ENCODE measurements at regions not wholly inside any gene's neighbourhood (a gene's known extent, or its start where the extent isn't known, plus 50 kb on each side); places are given as distances from the start of the nearest gene placed in this dataset.
"Not testable (repeated sequence)": the region's sequence is repeated elsewhere in the genome, so short reads cannot be mapped to it uniquely, and the experiment has no call there.

DNA sequence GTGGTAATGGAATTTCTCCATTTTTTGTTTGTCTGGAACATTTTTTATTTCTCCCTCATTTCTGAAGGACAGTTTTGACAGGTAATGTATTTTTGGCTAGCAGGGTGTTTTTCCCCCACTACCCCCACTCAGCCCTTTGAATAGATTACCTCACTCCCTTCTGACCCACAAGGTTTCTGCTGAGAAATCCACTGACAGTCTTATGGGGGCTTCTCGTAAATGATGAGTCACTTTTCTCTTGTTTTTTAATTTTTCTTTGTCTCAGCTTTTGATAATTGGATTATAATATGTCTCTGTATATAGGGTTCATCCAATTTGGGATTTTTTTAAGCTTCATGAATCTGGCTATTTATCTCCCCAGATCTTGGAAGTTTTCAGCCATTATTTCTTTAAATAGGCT is 74.7 kb upstream of the CCDC71L start:
- no peak overlapping the region for H3K4me3 ChIP-seq
- WGBS, 10 experiments = 27 to 100% (median 93%) methylated on average over 1 of the region's 1 CpG; no CpG with 5 or more reads in 2 of the 10 experiments
- no peak for ATAC-seq (replicated peaks in 6 of 8)
- H3K27ac ChIP-seq = no peak overlapping the region
- no peaks in the 10 kb centered on the region for H3K4me1 ChIP-seq (replicated peaks in 1 of 2)
- in situ Hi-C loops (cut with MboI; ENCODE audit: low pct_unique_long_range_greater_than_20kb in 2 of 9, low sequenced_read_pairs in 9 of 9, unreplicated experiment in 9 of 9) = loop anchor here in 1 of 9 experiments (10.0 to 25.0 kb wide), 2 partner anchors 71 to 548 kb away; partner anchors contain the start of gene CCDC71L

DNA sequence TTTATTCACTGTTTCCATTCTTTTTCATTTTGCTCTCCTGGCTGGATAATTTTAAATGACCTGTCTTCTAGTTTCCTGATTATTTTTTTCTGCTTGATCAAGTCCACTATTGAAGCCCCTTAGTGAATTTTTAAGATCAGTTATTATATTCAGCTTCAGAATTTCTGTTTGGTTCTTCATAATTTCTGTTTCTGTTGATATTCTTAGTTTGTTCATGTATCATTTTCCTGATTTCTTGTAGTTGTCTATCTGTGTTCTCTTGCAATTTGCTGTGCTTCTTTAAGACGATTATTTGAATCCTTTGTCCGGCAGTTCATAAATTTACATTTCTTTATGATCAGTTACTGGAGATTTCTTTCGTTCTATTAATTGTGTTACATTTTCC is 75.2 kb upstream of the CCDC71L start:
- no peak for ATAC-seq (replicated peaks in 6 of 8)
- no peak overlapping the region for H3K4me3 ChIP-seq
- H3K4me1 ChIP-seq (replicated peaks in 1 of 2) = no peaks in the 10 kb centered on the region
- in situ Hi-C loops (cut with MboI; ENCODE audit: low pct_unique_long_range_greater_than_20kb in 2 of 9, low sequenced_read_pairs in 9 of 9, unreplicated experiment in 9 of 9) = loop anchor here in 1 of 9 experiments (10.0 to 25.0 kb wide), 2 partner anchors 71 to 549 kb away; partner anchors contain the start of gene CCDC71L
- 48 to 97% (median 89%) methylated on average over 2 to 3 of the region's 3 CpGs; no CpG with 5 or more reads in 1 of the 10 experiments for WGBS, 10 experiments
- no peak overlapping the region for H3K27ac ChIP-seq

DNA sequence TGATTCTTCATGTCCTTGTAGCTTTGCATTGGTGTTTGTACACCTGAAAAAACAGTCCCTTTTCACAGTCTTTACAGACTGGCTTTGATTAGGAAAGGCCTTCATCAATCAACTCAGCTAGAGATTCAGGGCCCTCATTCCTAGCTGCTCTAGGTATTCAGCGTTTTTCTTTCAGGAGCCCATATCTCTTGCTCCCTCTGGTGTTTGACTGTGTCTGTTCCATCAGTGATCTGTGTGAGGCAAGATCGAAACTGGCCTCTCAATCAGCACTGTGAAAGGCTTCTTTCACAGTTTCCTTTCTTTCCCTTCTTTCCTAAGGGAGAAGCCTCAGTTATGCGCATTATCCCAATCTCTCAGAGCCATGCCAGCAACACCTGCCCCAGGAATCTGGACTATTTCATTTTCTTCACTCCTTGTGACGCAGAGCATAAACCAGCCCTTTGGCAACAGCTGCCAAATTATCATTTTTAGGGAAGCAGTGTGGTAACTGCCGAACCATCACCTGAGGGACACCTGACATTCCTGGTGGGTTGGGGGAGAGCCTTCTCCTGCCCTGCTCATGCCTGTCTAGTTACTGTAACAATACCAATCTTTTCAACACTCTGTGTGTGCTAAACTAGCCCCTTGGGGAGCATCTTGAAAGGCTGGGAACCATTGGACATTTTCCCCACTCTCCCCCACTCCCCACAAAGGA is 75.7 kb upstream of the CCDC71L start:
- in situ Hi-C loops (cut with MboI; ENCODE audit: low pct_unique_long_range_greater_than_20kb in 2 of 9, low sequenced_read_pairs in 9 of 9, unreplicated experiment in 9 of 9) = loop anchor here in 1 of 9 experiments (10.0 to 25.0 kb wide), 2 partner anchors 72 to 549 kb away; partner anchors contain the start of gene CCDC71L
- H3K27ac ChIP-seq = no peak overlapping the region
- ATAC-seq (replicated peaks in 6 of 8) = peak; percentile 45 to 95 (median 56)
- WGBS, 10 experiments = 8 to 57% (median 50%) methylated on average over 2 to 5 of the region's 5 CpGs; no CpG with 5 or more reads in 1 of the 10 experiments
- no peaks in the 10 kb centered on the region for H3K4me1 ChIP-seq (replicated peaks in 1 of 2)
- H3K4me3 ChIP-seq = no peak overlapping the region

DNA sequence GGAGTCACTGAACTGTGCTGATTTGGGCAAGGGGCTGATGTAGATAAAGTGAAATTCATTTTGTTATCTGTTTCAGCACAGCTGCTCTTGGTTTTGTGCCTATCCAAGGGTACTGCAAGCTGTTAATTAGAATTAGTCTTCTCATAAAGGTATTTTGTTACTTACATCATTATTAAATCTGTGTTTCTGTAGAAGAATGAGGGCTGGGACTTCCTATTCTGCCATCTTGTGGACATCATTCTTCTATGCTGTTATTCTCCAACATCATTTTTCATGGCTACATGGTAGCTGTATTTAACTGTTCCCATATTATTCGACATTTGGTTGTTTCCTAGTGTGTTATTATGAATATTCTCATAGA is 76.2 kb upstream of the CCDC71L start:
- ATAC-seq (replicated peaks in 6 of 8) = peak in 3 of 8 experiments; percentile 19 to 42 (median 34)
- in situ Hi-C loops (cut with MboI; ENCODE audit: low pct_unique_long_range_greater_than_20kb in 2 of 9, low sequenced_read_pairs in 9 of 9, unreplicated experiment in 9 of 9) = loop anchor here in 1 of 9 experiments (10.0 to 25.0 kb wide), 2 partner anchors 72 to 550 kb away; partner anchors contain the start of gene CCDC71L
- WGBS, 10 experiments = 0 to 86% (median 55%) methylated on average over 1 of the region's 1 CpG; no CpG with 5 or more reads in 2 of the 10 experiments
- Histone ChIP-seq H3K4me1 (replicated peaks in 1 of 2) (no peaks in the 10 kb centered on the region), H3K27ac (no peak overlapping the region), H3K4me3 (no peak overlapping the region)

DNA sequence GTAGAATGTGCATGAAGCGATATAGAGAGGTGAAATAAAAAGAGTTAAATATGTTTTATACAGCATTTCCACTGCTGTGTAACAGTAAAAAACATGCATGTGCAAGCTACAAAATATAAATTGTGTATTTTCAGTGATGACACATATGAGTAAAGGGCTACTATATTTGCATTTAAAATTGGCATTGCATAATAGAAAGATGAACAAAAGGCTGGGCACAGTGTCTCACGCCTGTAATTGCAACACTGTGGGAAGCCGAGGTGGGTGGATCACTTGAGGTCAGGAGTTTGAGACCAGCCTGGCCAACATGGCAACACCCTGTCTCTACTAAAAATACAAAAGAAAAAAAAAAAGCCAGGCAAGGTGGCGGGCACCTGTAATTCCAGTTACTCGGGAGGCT is 79.8 kb upstream of the CCDC71L start:
- Histone ChIP-seq H3K4me1 (replicated peaks in 1 of 2) (no peaks in the 10 kb centered on the region), H3K4me3 (no peak overlapping the region), H3K27ac (no peak overlapping the region)
- ATAC-seq (replicated peaks in 6 of 8) = peak in 2 of 8 experiments; percentile 14 to 45
- WGBS, 10 experiments = 38 to 100% (median 97%) methylated on average over 1 to 5 of the region's 5 CpGs; no CpG with 5 or more reads in 1 of the 10 experiments
- in situ Hi-C loops (cut with MboI; ENCODE audit: low pct_unique_long_range_greater_than_20kb in 2 of 9, low sequenced_read_pairs in 9 of 9, unreplicated experiment in 9 of 9) = loop anchor here in 1 of 9 experiments (25.0 kb wide), 1 partner anchor 554 kb away; no protein-coding TSS in a partner anchor

DNA sequence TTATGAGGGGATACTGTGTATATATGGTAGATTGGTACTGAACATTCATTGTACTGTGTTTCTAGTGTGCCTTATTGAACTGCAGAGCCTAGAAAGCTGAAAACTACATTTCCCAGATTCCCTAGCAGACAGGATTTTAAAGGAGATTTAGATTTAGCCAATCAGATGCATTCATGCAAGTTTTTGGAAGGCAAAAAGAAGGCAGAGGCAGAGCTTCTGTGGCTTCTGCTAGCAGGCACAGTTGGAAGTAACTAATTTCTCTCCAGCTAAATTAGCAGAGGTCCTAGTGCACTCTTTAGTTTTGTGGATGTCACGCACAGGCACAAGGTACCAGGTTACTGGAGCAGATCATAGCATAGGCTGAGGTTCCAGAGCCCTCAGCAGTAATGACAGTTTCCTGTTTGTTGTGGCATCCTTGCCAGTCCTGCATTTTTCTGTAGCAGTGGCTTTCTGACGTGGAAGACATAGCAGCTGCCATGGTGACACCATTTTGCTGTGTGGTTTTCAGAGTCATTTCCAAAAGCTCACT is 83.7 kb upstream of the CCDC71L start:
- Histone ChIP-seq H3K4me3 (no peak overlapping the region), H3K4me1 (replicated peaks in 1 of 2) (no peaks in the 10 kb centered on the region), H3K27ac (no peak overlapping the region)
- WGBS, 10 experiments = 63 to 100% (median 92%) methylated on average over 1 to 2 of the region's 2 CpGs; no CpG with 5 or more reads in 5 of the 10 experiments
- in situ Hi-C loops (cut with MboI; ENCODE audit: low pct_unique_long_range_greater_than_20kb in 2 of 9, low sequenced_read_pairs in 9 of 9, unreplicated experiment in 9 of 9) = loop anchor here in 1 of 9 experiments (25.0 kb wide), 1 partner anchor 557 kb away; no protein-coding TSS in a partner anchor
- ATAC-seq (replicated peaks in 6 of 8) = no peak

DNA sequence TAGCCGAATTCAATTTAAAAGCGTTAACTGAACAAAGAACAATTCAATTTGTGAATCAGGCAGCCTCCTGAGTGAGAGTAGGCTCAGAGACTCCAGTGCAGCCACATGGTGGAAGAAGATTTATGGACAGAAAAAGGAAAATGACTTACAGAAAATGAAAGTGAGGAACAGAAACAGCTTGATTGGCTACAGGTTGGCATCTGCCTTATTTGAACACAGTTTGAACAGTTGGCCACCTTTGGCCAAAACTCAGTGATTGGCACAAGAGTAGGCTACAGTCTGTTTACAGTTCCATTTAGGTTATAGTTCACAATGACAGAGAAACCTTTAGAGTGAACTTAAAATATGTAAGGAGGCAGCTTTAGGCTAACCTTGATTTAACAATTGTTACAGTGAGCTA is 86.3 kb upstream of the CCDC71L start:
- ATAC-seq (replicated peaks in 6 of 8); H3K4me3 ChIP-seq; H3K4me1 ChIP-seq (replicated peaks in 1 of 2); H3K27ac ChIP-seq: not testable (repeated sequence)
- in situ Hi-C loops (cut with MboI; ENCODE audit: low pct_unique_long_range_greater_than_20kb in 2 of 9, low sequenced_read_pairs in 9 of 9, unreplicated experiment in 9 of 9) = loop anchor here in 1 of 9 experiments (25.0 kb wide), 1 partner anchor 560 kb away; no protein-coding TSS in a partner anchor
- WGBS, 10 experiments = 0 to 95% (median 90%) methylated on average over 1 to 2 of the region's 2 CpGs; no CpG with 5 or more reads in 3 of the 10 experiments

DNA sequence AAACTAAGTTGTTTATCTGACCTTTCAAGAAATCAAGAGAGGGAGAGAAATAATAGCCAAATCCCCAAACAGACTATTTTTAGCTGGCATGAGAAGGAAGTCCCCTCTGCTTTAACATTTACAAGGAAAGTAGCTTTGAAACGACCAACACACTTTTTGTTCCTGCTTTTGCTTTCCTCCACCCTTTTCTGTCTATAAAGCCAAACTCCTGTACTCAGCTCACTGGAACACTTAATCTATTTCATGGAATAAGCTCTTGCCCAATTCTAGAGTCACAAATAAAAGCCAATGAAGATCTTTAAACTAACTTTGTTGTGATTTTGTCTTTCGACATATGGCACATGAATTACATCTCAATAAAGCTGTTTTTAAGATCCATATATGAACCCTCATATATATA is 86.8 kb upstream of the CCDC71L start:
- ATAC-seq (replicated peaks in 6 of 8) = no peak
- in situ Hi-C loops (cut with MboI; ENCODE audit: low pct_unique_long_range_greater_than_20kb in 2 of 9, low sequenced_read_pairs in 9 of 9, unreplicated experiment in 9 of 9) = loop anchor here in 1 of 9 experiments (25.0 kb wide), 1 partner anchor 561 kb away; no protein-coding TSS in a partner anchor
- no peaks in the 10 kb centered on the region for H3K4me1 ChIP-seq (replicated peaks in 1 of 2)
- 0 to 100% (median 80%) methylated on average over 1 to 2 of the region's 2 CpGs; no CpG with 5 or more reads in 1 of the 10 experiments for WGBS, 10 experiments
- H3K27ac ChIP-seq = no peak overlapping the region
- H3K4me3 ChIP-seq = no peak overlapping the region

DNA sequence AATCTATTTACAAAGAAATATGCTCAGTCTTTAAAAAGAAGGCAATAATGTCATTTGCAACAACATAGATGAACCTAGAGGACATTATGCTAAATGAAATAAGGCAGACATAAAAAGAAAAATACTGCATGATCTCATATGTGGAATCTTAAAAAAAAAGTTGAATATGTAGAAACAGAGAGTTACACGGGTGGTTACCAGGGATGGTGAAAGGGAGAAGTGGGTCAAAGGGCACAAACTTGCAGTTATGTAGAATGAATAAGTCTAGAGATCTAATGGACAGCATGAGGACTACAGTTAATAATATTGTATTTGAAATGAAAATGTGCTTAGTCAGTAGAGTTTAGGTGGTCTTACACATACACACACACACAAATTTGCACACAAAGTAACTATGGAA is 88.2 kb upstream of the CCDC71L start:
- Histone ChIP-seq H3K27ac (no peak overlapping the region), H3K4me1 (replicated peaks in 1 of 2) (no peaks in the 10 kb centered on the region), H3K4me3 (no peak overlapping the region)
- WGBS, 10 experiments = 0 to 88% (median 49%) methylated on average over 1 of the region's 1 CpG; no CpG with 5 or more reads in 2 of the 10 experiments
- in situ Hi-C loops (cut with MboI; ENCODE audit: low pct_unique_long_range_greater_than_20kb in 2 of 9, low sequenced_read_pairs in 9 of 9, unreplicated experiment in 9 of 9) = loop anchor here in 1 of 9 experiments (25.0 kb wide), 1 partner anchor 562 kb away; no protein-coding TSS in a partner anchor
- peak in 2 of 8 experiments; percentile 33 to 55 for ATAC-seq (replicated peaks in 6 of 8)

DNA sequence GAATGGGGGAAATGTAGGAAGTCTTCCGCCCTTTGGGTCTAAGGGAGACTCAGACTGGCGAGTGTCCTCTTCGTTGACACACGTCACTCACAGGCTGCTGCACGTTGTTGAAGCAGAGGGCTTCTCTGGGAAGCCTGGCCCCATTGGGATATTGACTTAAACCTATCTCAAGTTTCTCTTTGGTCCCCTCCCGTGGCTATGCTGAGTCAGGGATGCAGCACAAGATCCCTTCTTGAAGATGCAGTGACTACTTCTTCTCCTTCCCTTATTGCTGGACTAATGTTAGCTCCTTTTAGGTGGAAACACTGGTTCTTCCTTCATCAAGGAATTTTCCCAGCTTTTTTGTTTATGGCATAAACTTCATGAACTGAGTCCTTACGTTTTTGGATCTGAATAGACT is 89.8 kb upstream of the CCDC71L start:
- Histone ChIP-seq H3K4me1 (replicated peaks in 1 of 2) (no peaks in the 10 kb centered on the region), H3K27ac (no peak overlapping the region), H3K4me3 (no peak overlapping the region)
- no peak for ATAC-seq (replicated peaks in 6 of 8)
- in situ Hi-C loops (cut with MboI; ENCODE audit: low pct_unique_long_range_greater_than_20kb in 2 of 9, low sequenced_read_pairs in 9 of 9, unreplicated experiment in 9 of 9) = no loop called here
- 45 to 93% (median 65%) methylated on average over 2 to 7 of the region's 7 CpGs; no CpG with 5 or more reads in 2 of the 10 experiments for WGBS, 10 experiments

DNA sequence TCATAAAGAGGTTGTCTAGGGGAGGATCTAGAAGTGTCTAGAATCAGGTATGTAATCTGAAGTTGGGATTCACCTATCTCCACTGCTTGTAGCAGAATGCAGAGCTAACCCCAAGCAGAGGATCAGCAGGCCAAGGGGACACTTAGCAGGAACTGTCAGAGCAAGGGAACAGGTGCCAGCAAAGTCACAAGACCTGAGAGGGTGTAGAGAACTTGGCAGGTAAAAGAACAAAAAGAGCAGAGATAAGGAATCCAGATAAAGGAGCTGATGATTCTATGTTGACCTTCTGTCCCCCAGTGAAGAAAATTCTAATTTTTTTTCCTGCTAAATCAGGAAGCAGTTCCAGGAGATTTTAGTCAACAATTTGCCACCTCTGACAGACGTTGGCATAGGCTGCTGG is 91.4 kb upstream of the CCDC71L start:
- WGBS, 10 experiments = 0 to 83% (median 40%) methylated on average over 1 of the region's 1 CpG; no CpG with 5 or more reads in 7 of the 10 experiments
- no peak overlapping the region for H3K27ac ChIP-seq
- H3K4me1 ChIP-seq (replicated peaks in 1 of 2) = no peaks in the 10 kb centered on the region
- ATAC-seq (replicated peaks in 6 of 8) = no peak
- in situ Hi-C loops (cut with MboI; ENCODE audit: low pct_unique_long_range_greater_than_20kb in 2 of 9, low sequenced_read_pairs in 9 of 9, unreplicated experiment in 9 of 9) = no loop called here
- no peak overlapping the region for H3K4me3 ChIP-seq

DNA sequence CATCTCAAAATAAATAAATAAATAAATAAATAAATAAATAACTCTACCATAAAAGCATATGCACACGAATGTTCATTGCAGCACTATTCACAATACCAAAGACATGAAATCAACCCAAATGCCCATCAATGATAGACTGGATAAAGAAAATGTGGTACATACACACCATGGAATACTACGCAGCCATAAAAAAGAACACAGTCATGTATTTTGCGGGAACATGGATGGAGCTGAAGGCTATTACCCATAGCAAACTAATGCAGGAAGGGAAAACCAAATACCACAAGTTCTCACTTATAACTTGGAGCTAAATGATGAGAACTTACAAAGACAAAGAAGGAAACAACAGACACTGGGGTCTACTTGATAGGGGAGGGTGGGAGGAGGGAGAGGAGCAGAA is 94.1 kb upstream of the CCDC71L start:
- WGBS, 10 experiments = 67 to 100% (median 94%) methylated on average over 1 to 3 of the region's 3 CpGs; no CpG with 5 or more reads in 3 of the 10 experiments
- H3K4me1 ChIP-seq (replicated peaks in 1 of 2); in situ Hi-C loops (cut with MboI; ENCODE audit: low pct_unique_long_range_greater_than_20kb in 2 of 9, low sequenced_read_pairs in 9 of 9, unreplicated experiment in 9 of 9); H3K4me3 ChIP-seq; H3K27ac ChIP-seq; ATAC-seq (replicated peaks in 6 of 8): not testable (repeated sequence)

DNA sequence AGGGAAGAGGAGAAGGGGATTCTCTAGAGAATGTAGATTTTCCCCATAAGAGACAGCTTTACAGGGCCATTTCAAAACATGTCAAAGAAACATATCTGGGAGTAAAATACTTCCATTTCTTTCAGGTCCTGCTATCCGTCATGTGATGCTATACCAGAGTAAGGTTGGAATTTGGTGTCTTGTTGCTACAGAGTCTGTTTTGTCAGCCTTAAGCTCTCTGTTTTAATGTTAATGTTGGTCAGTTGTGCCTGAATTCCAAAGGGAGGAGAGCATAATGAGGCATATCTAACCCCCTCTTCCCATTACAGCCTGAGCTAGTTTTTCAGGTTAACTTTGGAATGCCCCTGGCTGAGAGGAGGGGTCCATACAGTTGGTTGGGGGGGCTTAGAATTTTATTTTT is 94.7 kb upstream of the CCDC71L start:
- ATAC-seq (replicated peaks in 6 of 8) = no peak
- no peak overlapping the region for H3K27ac ChIP-seq
- no peaks in the 10 kb centered on the region for H3K4me1 ChIP-seq (replicated peaks in 1 of 2)
- in situ Hi-C loops (cut with MboI; ENCODE audit: low pct_unique_long_range_greater_than_20kb in 2 of 9, low sequenced_read_pairs in 9 of 9, unreplicated experiment in 9 of 9) = no loop called here
- no peak overlapping the region for H3K4me3 ChIP-seq
- 83 to 100% (median 90%) methylated on average over 1 of the region's 1 CpG; no CpG with 5 or more reads in 2 of the 10 experiments for WGBS, 10 experiments
